Glutamatergic neuron (in vitro differentiated cells): ENCODE measurements at regions not wholly inside any gene's neighbourhood (a gene's known extent, or its start where the extent isn't known, plus 50 kb on each side); places are given as distances from the start of the nearest gene placed in this dataset.
A peak's percentile ranks its signal among the peaks of the same experiment; 100 is the strongest.

Experiments used
- DNase-seq: peaks from one replicate; pipeline ENCODE4 v3.0.0; 2022
- H3K27ac Mint-ChIP-seq: one replicate; pipeline ENCODE4 v1.8.0; 2020; ENCODE audit warnings: mild to moderate bottlenecking, mixed read lengths, inconsistent platforms; ENCODE audit not compliant: unreplicated experiment
- H3K27me3 Mint-ChIP-seq: one replicate; pipeline ENCODE4 v1.8.0; 2020; ENCODE audit warnings: mild to moderate bottlenecking, moderate library complexity, mixed read lengths, inconsistent platforms; ENCODE audit not compliant: unreplicated experiment
- H3K36me3 Mint-ChIP-seq: one replicate; pipeline ENCODE4 v1.8.0; 2020; ENCODE audit warnings: mild to moderate bottlenecking, mixed read lengths, inconsistent platforms; ENCODE audit not compliant: unreplicated experiment
- H3K4me1 Mint-ChIP-seq: one replicate; pipeline ENCODE4 v1.8.0; 2020; ENCODE audit warnings: mild to moderate bottlenecking, low read depth, mixed read lengths, inconsistent platforms; ENCODE audit not compliant: unreplicated experiment
- H3K4me3 Mint-ChIP-seq: one replicate; pipeline ENCODE4 v1.8.0; 2020; ENCODE audit warnings: mild to moderate bottlenecking, mixed read lengths, inconsistent platforms; ENCODE audit not compliant: unreplicated experiment
- H3K9me3 Mint-ChIP-seq: one replicate; pipeline ENCODE4 v1.8.0; 2020; ENCODE audit warnings: mild to moderate bottlenecking, moderate library complexity, mixed read lengths, inconsistent platforms; ENCODE audit not compliant: unreplicated experiment
- CTCF ChIP-seq: fragments of 200-600 bp; sonication (generic); IDR thresholded peaks from one replicate; pipeline ENCODE4 v1.5.0; 2021; ENCODE audit not compliant: partially characterized antibody, unreplicated experiment

GRCh38 chr16:87050142-87050541, 267.1 kb downstream of the C16orf95 start:
- Mint-ChIP-seq H3K4me1 (peaks cover 24% of the 10 kb centered on the region), H3K4me3 (no peak overlapping the region)
- TF ChIP-seq CTCF = no peak

GRCh38 chr16:87051526-87052320, 265.5 kb downstream of the C16orf95 start:
- no peak for TF ChIP-seq CTCF
- Mint-ChIP-seq H3K27ac (peak overlapping the region; percentile 69), H3K9me3 (peaks cover 17% of the 10 kb centered on the region), H3K27me3 (peaks cover 15% of the 10 kb centered on the region), H3K36me3 (peaks cover 7% of the 10 kb centered on the region), H3K4me3 (no peak overlapping the region), H3K4me1 (peaks cover 23% of the 10 kb centered on the region)
- DNase-seq = peak; percentile 71

More at GRCh38 chr16:87050142-87050541, 267.1 kb downstream of the C16orf95 start:
- peaks cover 15% of the 10 kb centered on the region for H3K9me3 Mint-ChIP-seq
- H3K36me3 Mint-ChIP-seq = peaks cover 7% of the 10 kb centered on the region
- no peak for DNase-seq
- no peak overlapping the region for H3K27ac Mint-ChIP-seq
- peaks cover 15% of the 10 kb centered on the region for H3K27me3 Mint-ChIP-seq

- DNase-seq = no peak
- Mint-ChIP-seq H3K4me1 (peaks cover 23% of the 10 kb centered on the region), H3K27ac (peak overlapping the region; percentile 0), H3K27me3 (peaks cover 15% of the 10 kb centered on the region), H3K36me3 (peaks cover 7% of the 10 kb centered on the region), H3K4me3 (no peak overlapping the region), H3K9me3 (peaks cover 17% of the 10 kb centered on the region)
- no peak for TF ChIP-seq CTCF
Measured at GRCh38 chr16:87052506-87052905, 264.7 kb downstream of the C16orf95 start.

GRCh38 chr16:87053016-87053982, 263.9 kb downstream of the C16orf95 start:
- Mint-ChIP-seq H3K27me3 (peaks cover 15% of the 10 kb centered on the region), H3K9me3 (peaks cover 17% of the 10 kb centered on the region), H3K4me1 (peaks cover 20% of the 10 kb centered on the region), H3K4me3 (no peak overlapping the region), H3K27ac (no peak overlapping the region), H3K36me3 (peaks cover 7% of the 10 kb centered on the region)
- peak; percentile 41 for TF ChIP-seq CTCF
- peak; percentile 45 for DNase-seq
